ENCODE measurements at regions not wholly inside any gene's neighbourhood (a gene's known extent, or its start where the extent isn't known, plus 50 kb on each side); places are given as distances from the start of the nearest gene placed in this dataset.
"Not testable (repeated sequence)": the region's sequence is repeated elsewhere in the genome, so short reads cannot be mapped to it uniquely, and the experiment has no call there.

DNA sequence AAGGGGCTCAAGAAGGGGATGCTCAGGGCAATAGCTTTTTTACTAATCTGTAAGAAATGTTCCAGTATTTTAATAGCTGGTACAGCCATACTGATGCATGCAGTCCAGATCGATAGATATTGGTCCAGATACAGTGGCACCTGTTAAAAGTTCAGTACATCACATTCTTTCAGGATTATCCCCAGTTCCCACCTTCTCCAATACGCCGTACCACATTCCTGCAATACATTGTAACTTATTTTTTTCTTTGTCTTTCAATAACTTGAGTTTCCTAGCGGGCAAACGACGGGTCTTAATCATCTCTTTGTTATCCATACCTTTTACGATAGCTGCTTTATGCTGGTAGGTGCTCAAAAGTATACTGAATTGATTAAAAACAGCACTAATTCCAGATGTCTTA is 136.1 kb upstream of the NBPF19 start:
- TF ChIP-seq POLR2A, POLR2AphosphoS5 (IDR thresholded peaks at IDR 0.05): not testable (repeated sequence)
- TF ChIP-seq, protein P1, sequence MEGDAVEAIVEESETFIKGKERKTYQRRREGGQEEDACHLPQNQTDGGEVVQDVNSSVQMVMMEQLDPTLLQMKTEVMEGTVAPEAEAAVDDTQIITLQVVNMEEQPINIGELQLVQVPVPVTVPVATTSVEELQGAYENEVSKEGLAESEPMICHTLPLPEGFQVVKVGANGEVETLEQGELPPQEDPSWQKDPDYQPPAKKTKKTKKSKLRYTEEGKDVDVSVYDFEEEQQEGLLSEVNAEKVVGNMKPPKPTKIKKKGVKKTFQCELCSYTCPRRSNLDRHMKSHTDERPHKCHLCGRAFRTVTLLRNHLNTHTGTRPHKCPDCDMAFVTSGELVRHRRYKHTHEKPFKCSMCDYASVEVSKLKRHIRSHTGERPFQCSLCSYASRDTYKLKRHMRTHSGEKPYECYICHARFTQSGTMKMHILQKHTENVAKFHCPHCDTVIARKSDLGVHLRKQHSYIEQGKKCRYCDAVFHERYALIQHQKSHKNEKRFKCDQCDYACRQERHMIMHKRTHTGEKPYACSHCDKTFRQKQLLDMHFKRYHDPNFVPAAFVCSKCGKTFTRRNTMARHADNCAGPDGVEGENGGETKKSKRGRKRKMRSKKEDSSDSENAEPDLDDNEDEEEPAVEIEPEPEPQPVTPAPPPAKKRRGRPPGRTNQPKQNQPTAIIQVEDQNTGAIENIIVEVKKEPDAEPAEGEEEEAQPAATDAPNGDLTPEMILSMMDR (IDR thresholded peaks at IDR 0.05) = not testable (repeated sequence)
